GM23338 (cell line): ENCODE measurements at regions not wholly inside any gene's neighbourhood (a gene's known extent, or its start where the extent isn't known, plus 50 kb on each side); places are given as distances from the start of the nearest gene placed in this dataset.
"Not testable (repeated sequence)": the region's sequence is repeated elsewhere in the genome, so short reads cannot be mapped to it uniquely, and the experiment has no call there.

ENCODE experiments used
- ATAC-seq: fragments of 200-7000 bp; cut with Tn5 transposase; 3 replicates; pipeline ENCODE4 v1.9.1; 2020
- DNase-seq: peaks from one replicate; pipeline ENCODE4 v3.0.0-alpha.2; 2015; ENCODE audit warnings: low spot score
- H2AFZ ChIP-seq: fragments of 200-600 bp; sonication (generic); 2 replicates; pipeline ENCODE4 v1.8.0; 2016; ENCODE audit warnings: antibody characterized with exemption, mild to moderate bottlenecking, moderate library complexity
- H3F3A ChIP-seq: fragments of 200-600 bp; sonication (generic); replicated peaks from 2 replicates; pipeline ENCODE4 v1.8.0; 2017; ENCODE audit warnings: antibody characterized with exemption, mixed run types, low read depth
- H3K27ac ChIP-seq: fragments of 200-600 bp; sonication (generic); 2 replicates; pipeline ENCODE4 v1.6.1; 2016; ENCODE audit warnings: low read depth
- H3K27me3 ChIP-seq: fragments of 200-600 bp; sonication (generic); 2 replicates; pipeline ENCODE4 v1.8.0; 2016; ENCODE audit warnings: mild to moderate bottlenecking, mixed run types, moderate library complexity; ENCODE audit not compliant: insufficient read depth
- H3K36me3 ChIP-seq: fragments of 200-600 bp; sonication (generic); 2 replicates; pipeline ENCODE4 v1.8.0; 2016; ENCODE audit warnings: mild to moderate bottlenecking; ENCODE audit not compliant: insufficient read depth
- H3K4me1 ChIP-seq: fragments of 200-600 bp; sonication (generic); 2 replicates; pipeline ENCODE4 v1.8.0; 2016; ENCODE audit warnings: mild to moderate bottlenecking, moderate library complexity; ENCODE audit not compliant: insufficient read depth
- H3K4me2 ChIP-seq: fragments of 200-600 bp; sonication (generic); 2 replicates; pipeline ENCODE4 v1.7.1; 2017; ENCODE audit warnings: mixed run types
- H3K4me3 ChIP-seq: fragments of 200-600 bp; sonication (generic); 2 replicates; pipeline ENCODE4 v1.6.1; 2016; ENCODE audit warnings: mixed run types
- H3K79me2 ChIP-seq: fragments of 200-600 bp; sonication (generic); replicated peaks from 2 replicates; pipeline ENCODE4 v1.8.0; 2017; ENCODE audit warnings: mild to moderate bottlenecking; ENCODE audit not compliant: insufficient read depth
- H3K9me2 ChIP-seq: fragments of 200-600 bp; sonication (generic); 2 replicates; pipeline ENCODE4 v1.8.0; 2017; ENCODE audit not compliant: insufficient read depth
- H4K20me1 ChIP-seq: fragments of 200-600 bp; sonication (generic); replicated peaks from 2 replicates; pipeline ENCODE4 v1.8.0; 2017; ENCODE audit warnings: mild to moderate bottlenecking; ENCODE audit not compliant: insufficient read depth
- H3K27ac Mint-ChIP-seq: 2 replicates; pipeline ENCODE4 v1.8.0; 2020; ENCODE audit warnings: inconsistent platforms, mild to moderate bottlenecking, moderate library complexity, mixed read lengths
- H3K27me3 Mint-ChIP-seq: 3 replicates; pipeline ENCODE4 v1.8.0; 2022; ENCODE audit warnings: low read depth, mild to moderate bottlenecking, moderate library complexity, mixed read lengths, inconsistent platforms; ENCODE audit not compliant: insufficient read depth, poor library complexity
- H3K36me3 Mint-ChIP-seq: 3 replicates; pipeline ENCODE4 v1.8.0; 2021; ENCODE audit warnings: low read depth, mild to moderate bottlenecking, inconsistent platforms, moderate library complexity, mixed read lengths
- H3K4me1 Mint-ChIP-seq: 3 replicates; pipeline ENCODE4 v1.8.0; 2020; ENCODE audit warnings: mild to moderate bottlenecking, inconsistent platforms, mixed read lengths
- H3K4me3 Mint-ChIP-seq: 3 replicates; pipeline ENCODE4 v1.8.0; 2021; ENCODE audit warnings: moderate library complexity, mild to moderate bottlenecking, inconsistent platforms, mixed read lengths
- H3K9me3 Mint-ChIP-seq: 3 replicates; pipeline ENCODE4 v1.8.0; 2020; ENCODE audit warnings: moderate library complexity, mild to moderate bottlenecking, inconsistent platforms, mixed read lengths
- CREB1 ChIP-seq: fragments of 250-450 bp; sonication (Bioruptor Pico); IDR thresholded peaks from 2 replicates; pipeline ENCODE4 v1.5.0; 2020; ENCODE audit warnings: low read depth, mild to moderate bottlenecking, moderate library complexity
- ETS1 ChIP-seq: IDR thresholded peaks from 2 replicates; pipeline ENCODE4 v1.6.1; 2016; ENCODE audit warnings: antibody characterized with exemption
- NANOG ChIP-seq: IDR thresholded peaks from 2 replicates; pipeline ENCODE4 v1.6.1; 2016; ENCODE audit warnings: antibody characterized with exemption, borderline replicate concordance
- REST ChIP-seq: IDR thresholded peaks from one replicate; pipeline ENCODE4 v1.6.1; 2018; ENCODE audit warnings: antibody characterized with exemption; ENCODE audit not compliant: unreplicated experiment
- STAT1 ChIP-seq: IDR thresholded peaks from one replicate; pipeline ENCODE4 v1.6.1; 2016; ENCODE audit warnings: antibody characterized with exemption; ENCODE audit not compliant: unreplicated experiment
- ZNF114 ChIP-seq: fragments of 250-450 bp; sonication (Bioruptor Pico); IDR thresholded peaks from 2 replicates; pipeline ENCODE4 v1.5.0; 2020; ENCODE audit warnings: mild to moderate bottlenecking, moderate library complexity
- ZNF462 ChIP-seq: fragments of 250-450 bp; sonication (Bioruptor Pico); IDR thresholded peaks from 2 replicates; pipeline ENCODE4 v1.5.0; 2020; ENCODE audit warnings: mild to moderate bottlenecking, moderate library complexity

GRCh38 chr3:137194301-137194700, 236.5 kb downstream of the IL20RB start (continued):
- TF ChIP-seq ZNF462 (CRISPR knock-in tag): no peak
- TF ChIP-seq STAT1: no peak

GRCh38 chr3:137198374-137198773, 240.6 kb downstream of the IL20RB start:
- not testable (repeated sequence) for H4K20me1 ChIP-seq, H3K4me3 Mint-ChIP-seq, H3K27ac Mint-ChIP-seq, H2AFZ ChIP-seq, H3K4me3 ChIP-seq, H3K27me3 Mint-ChIP-seq, H3K27ac ChIP-seq, H3K4me2 ChIP-seq, H3K27me3 ChIP-seq, H3K4me1 ChIP-seq, DNase-seq, H3K4me1 Mint-ChIP-seq, ATAC-seq, H3K79me2 ChIP-seq, H3K36me3 ChIP-seq, H3F3A ChIP-seq
- Mint-ChIP-seq H3K36me3 (peaks cover 10% of the 10 kb centered on the region; the same call in 2 of the 3 replicates), H3K9me3 (peaks cover 15% of the 10 kb centered on the region)
- 0 out of 2 replicates have a peak, but pooled peaks cover 11% of the 10 kb centered on the region for H3K9me2 ChIP-seq

GRCh38 chr3:137199678-137200077, 241.9 kb downstream of the IL20RB start:
- no peaks in the 10 kb centered on the region for H3K36me3 ChIP-seq
- H3K4me3 ChIP-seq: no peak overlapping the region
- no peaks in the 10 kb centered on the region for H3K4me1 ChIP-seq
- no peak overlapping the region for H3K4me2 ChIP-seq
- Mint-ChIP-seq H3K4me1 (no peaks in the 10 kb centered on the region), H3K27ac (no peak overlapping the region), H3K27me3 (peaks cover 1% of the 10 kb centered on the region), H3K36me3 (peaks cover 10% of the 10 kb centered on the region; the same call in 2 of the 3 replicates), H3K4me3 (no peak overlapping the region), H3K9me3 (peaks cover 15% of the 10 kb centered on the region)
- no peak for ATAC-seq
- H3F3A ChIP-seq: no peaks in the 10 kb centered on the region
- DNase-seq: no peak
- 0 out of 2 replicates have a peak, but pooled peaks cover 6% of the 10 kb centered on the region for H3K9me2 ChIP-seq
- no peaks in the 10 kb centered on the region for H3K79me2 ChIP-seq
- H2AFZ ChIP-seq: no peak overlapping the region
- no peak overlapping the region for H3K27ac ChIP-seq
- H4K20me1 ChIP-seq: no peaks in the 10 kb centered on the region
- no peaks in the 10 kb centered on the region for H3K27me3 ChIP-seq
- TF ChIP-seq ETS1: no peak
- no peak for TF ChIP-seq CREB1
- no peak for TF ChIP-seq ZNF114 (CRISPR knock-in tag)
- no peak for TF ChIP-seq REST
- no peak for TF ChIP-seq NANOG
